HepG2 (cell line): ENCODE measurements at regions not wholly inside any gene's neighbourhood (a gene's known extent, or its start where the extent isn't known, plus 50 kb on each side); places are given as distances from the start of the nearest gene placed in this dataset.

Source experiments
- ATAC-seq: fragments of 200-7000 bp; cut with Tn5 transposase; 3 replicates; pipeline ENCODE4 v1.9.1; 2020; ENCODE audit warnings: mild to moderate bottlenecking, moderate library complexity
- BruUV-seq: library from RNA; stranded (reverse); fragments of 400-500 nt; replicated peaks from 2 replicates; lab custom pipeline; 2021; lab: Mats Ljungman, UMichigan
- CTCF ChIA-PET: fragments of 300-600 bp; formaldehyde crosslinking; extraction: SDS; loops from one replicate; lab custom pipeline; 2021; ENCODE audit warnings: low total read pairs, inconsistent platforms, low intra/inter-chr PET ratio; lab: Yijun Ruan, JAX
- POLR2A ChIA-PET: fragments of 350-600 bp; sonication (Branson Sonifier 250); formaldehyde crosslinking; loops from one replicate; lab custom pipeline; 2020; ENCODE audit warnings: antibody characterized with exemption, inconsistent platforms; lab: Yijun Ruan, JAX
- DNase-seq: peaks from one replicate; pipeline ENCODE4 v3.0.0-alpha.2; 2015; ENCODE audit warnings: low spot score
- FAIRE-seq: peaks from 3 replicates; lab custom pipeline; 2011; peaks lifted over from hg19 to GRCh38; lab: Jason Lieb, UNC
- H2AFZ ChIP-seq: one replicate; pipeline ENCODE4 v1.6.1; 2011; ENCODE audit warnings: low read length, inconsistent platforms
- H3K27ac ChIP-seq: fragments of 300-600 bp; 3 replicates; pipeline ENCODE4 v1.8.0; 2011; ENCODE audit warnings: mixed run types, mild to moderate bottlenecking, mixed read lengths, low read length, inconsistent platforms; ENCODE audit not compliant: insufficient read depth; ENCODE audit errors: extremely low read length
- H3K27me3 ChIP-seq, 2 experiments: fragments of 200-600 bp in 1 of 2; 2 replicates in 1 of 2; 3 replicates in 1 of 2; pipeline versions ENCODE4 v1.6.0 to v1.8.0; 2011; ENCODE audit warnings: low read length in 2 of 2, mild to moderate bottlenecking in 2 of 2, moderate library complexity in 2 of 2, inconsistent platforms in 1 of 2; ENCODE audit not compliant: insufficient read depth in 2 of 2, control insufficient read depth in 1 of 2
- H3K36me3 ChIP-seq, 2 experiments: fragments of 200-600 bp in 1 of 2; replicated peaks in 1 of 2; 2 replicates in 1 of 2; 3 replicates in 1 of 2; pipeline versions ENCODE4 v1.5.1 to v1.8.0; 2011; ENCODE audit warnings: low read length in 2 of 2, inconsistent platforms in 1 of 2; ENCODE audit not compliant: insufficient read depth in 2 of 2, control insufficient read depth in 1 of 2
- H3K4me1 ChIP-seq: 2 replicates; pipeline ENCODE4 v1.5.1; 2012; ENCODE audit warnings: low read length, inconsistent platforms; ENCODE audit not compliant: insufficient read depth
- H3K4me2 ChIP-seq: 2 replicates; pipeline ENCODE4 v1.6.0; 2011; ENCODE audit warnings: low read depth, low read length, inconsistent platforms
- H3K4me3 ChIP-seq, 3 experiments: fragments of 200-600 bp in 1 of 3; sonication (generic), shearing (Covaris generic) in 1 of 3; replicated peaks in 1 of 3; 2 replicates each; pipeline ENCODE4 v1.5.1; 2011 to 2016; ENCODE audit warnings: low read length in 3 of 3, inconsistent platforms in 2 of 3, low read depth in 2 of 3, mild to moderate bottlenecking in 2 of 3, control low read depth in 1 of 3, mixed read lengths in 1 of 3; ENCODE audit not compliant: insufficient read depth in 1 of 3
- H3K79me2 ChIP-seq: one replicate; pipeline ENCODE4 v1.6.1; 2011; ENCODE audit warnings: low read length, inconsistent platforms; ENCODE audit not compliant: insufficient read depth
- H3K9ac ChIP-seq: 2 replicates; pipeline ENCODE4 v1.6.0; 2011; ENCODE audit warnings: mild to moderate bottlenecking, low read depth, low read length, inconsistent platforms; ENCODE audit not compliant: insufficient read depth
- H3K9me3 ChIP-seq: 2 replicates; pipeline ENCODE4 v1.5.1; 2012; ENCODE audit warnings: mild to moderate bottlenecking, low read length
- H4K20me1 ChIP-seq: 2 replicates; pipeline ENCODE4 v1.6.0; 2011; ENCODE audit warnings: inconsistent platforms, mild to moderate bottlenecking, low read length, moderate library complexity; ENCODE audit not compliant: insufficient read depth
- ARID2 ChIP-seq: sonication (generic); formaldehyde crosslinking; IDR thresholded peaks from 2 replicates; pipeline ENCODE4 v1.8.1; 2022; ENCODE audit warnings: mild to moderate bottlenecking, missing genetic modification reagents, borderline replicate concordance
- WGBS: methylation state at CpG from one replicate; pipeline ENCODE4 v1.1.6; 2017; ENCODE audit warnings: low lambda C conversion rate; 5-methylcytosine and 5-hydroxymethylcytosine counted together
- in situ Hi-C: cut with HindIII; loops from 2 replicates; pipeline ENCODE4 v1.10.0; 2017; ENCODE audit warnings: low pct_unique_long_range_greater_than_20kb; ENCODE audit not compliant: extremely low pct_ligation_motif_present
- intact Hi-C: fragments of 100-400 bp; cut with micrococcal nuclease; formaldehyde crosslinking; loops from one replicate; pipeline ENCODE4 v1.10.0; 2022; ENCODE audit not compliant: unreplicated experiment
- TF ChIP-seq, protein P1 (sequence below): IDR thresholded peaks from 2 replicates; pipeline ENCODE4 v1.6.1; 2016
- TF ChIP-seq, protein P2 (sequence below): sonication (generic); formaldehyde crosslinking; IDR thresholded peaks from 2 replicates; pipeline ENCODE4 v1.9.0; 2021; ENCODE audit warnings: missing genetic modification reagents, borderline replicate concordance

DNA sequence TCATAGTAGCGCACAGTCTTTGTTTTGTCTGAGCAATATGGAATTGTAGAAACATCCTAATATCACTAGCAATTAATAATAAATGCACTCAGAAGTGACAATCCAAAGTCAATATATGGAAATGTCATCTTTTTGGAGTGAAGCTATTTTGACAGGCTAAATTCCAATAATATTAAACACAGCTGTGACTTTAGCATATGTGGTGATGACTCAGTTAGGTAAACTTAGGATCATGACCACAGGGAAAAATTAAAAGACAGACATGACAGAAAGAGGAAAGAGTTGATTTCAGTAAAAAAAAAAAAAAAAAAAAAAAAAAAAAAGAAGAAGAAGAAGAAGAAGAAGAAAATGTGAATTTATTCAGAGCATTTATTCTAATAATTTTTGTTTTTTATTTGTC is 1165.7 kb downstream of the NLGN4Y start:
- H3K79me2 ChIP-seq = no peaks in the 10 kb centered on the region
- WGBS = 70% methylated on average over 1 of the region's 1 CpG
- no peak for FAIRE-seq

More for the DNA sequence above, 1165.7 kb downstream of the NLGN4Y start:
- ChIA-PET CTCF (no interaction called here), POLR2A (no interaction called here)
- no peaks in the 10 kb centered on the region for H3K4me1 ChIP-seq
- no peak overlapping the region for H3K4me3 ChIP-seq
- intact Hi-C loops (no loop called here), in situ Hi-C loops (no loop called here)
- BruUV-seq = no TSS peak
- H3K27ac ChIP-seq = no peak overlapping the region
- DNase-seq = no peak
- no peaks in the 10 kb centered on the region for H4K20me1 ChIP-seq
- no peak overlapping the region for H2AFZ ChIP-seq
- no peaks in the 10 kb centered on the region for H3K36me3 ChIP-seq
- no peak overlapping the region for H3K4me2 ChIP-seq
- H3K9ac ChIP-seq = no peak overlapping the region
- no peaks in the 10 kb centered on the region for H3K27me3 ChIP-seq
- no peak for ATAC-seq
- peaks cover 43% of the 10 kb centered on the region for H3K9me3 ChIP-seq
- no peak for TF ChIP-seq ARID2 (CRISPR knock-in tag)
- TF ChIP-seq, protein P1, sequence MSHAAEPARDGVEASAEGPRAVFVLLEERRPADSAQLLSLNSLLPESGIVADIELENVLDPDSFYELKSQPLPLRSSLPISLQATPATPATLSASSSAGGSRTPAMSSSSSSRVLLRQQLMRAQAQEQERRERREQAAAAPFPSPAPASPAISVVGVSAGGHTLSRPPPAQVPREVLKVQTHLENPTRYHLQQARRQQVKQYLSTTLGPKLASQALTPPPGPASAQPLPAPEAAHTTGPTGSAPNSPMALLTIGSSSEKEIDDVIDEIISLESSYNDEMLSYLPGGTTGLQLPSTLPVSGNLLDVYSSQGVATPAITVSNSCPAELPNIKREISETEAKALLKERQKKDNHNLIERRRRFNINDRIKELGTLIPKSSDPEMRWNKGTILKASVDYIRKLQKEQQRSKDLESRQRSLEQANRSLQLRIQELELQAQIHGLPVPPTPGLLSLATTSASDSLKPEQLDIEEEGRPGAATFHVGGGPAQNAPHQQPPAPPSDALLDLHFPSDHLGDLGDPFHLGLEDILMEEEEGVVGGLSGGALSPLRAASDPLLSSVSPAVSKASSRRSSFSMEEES (CRISPR knock-in tag) = no peak
- TF ChIP-seq, protein P2, sequence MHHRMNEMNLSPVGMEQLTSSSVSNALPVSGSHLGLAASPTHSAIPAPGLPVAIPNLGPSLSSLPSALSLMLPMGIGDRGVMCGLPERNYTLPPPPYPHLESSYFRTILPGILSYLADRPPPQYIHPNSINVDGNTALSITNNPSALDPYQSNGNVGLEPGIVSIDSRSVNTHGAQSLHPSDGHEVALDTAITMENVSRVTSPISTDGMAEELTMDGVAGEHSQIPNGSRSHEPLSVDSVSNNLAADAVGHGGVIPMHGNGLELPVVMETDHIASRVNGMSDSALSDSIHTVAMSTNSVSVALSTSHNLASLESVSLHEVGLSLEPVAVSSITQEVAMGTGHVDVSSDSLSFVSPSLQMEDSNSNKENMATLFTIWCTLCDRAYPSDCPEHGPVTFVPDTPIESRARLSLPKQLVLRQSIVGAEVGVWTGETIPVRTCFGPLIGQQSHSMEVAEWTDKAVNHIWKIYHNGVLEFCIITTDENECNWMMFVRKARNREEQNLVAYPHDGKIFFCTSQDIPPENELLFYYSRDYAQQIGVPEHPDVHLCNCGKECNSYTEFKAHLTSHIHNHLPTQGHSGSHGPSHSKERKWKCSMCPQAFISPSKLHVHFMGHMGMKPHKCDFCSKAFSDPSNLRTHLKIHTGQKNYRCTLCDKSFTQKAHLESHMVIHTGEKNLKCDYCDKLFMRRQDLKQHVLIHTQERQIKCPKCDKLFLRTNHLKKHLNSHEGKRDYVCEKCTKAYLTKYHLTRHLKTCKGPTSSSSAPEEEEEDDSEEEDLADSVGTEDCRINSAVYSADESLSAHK = no peak
